Lower leg skin (tissue), 3 donors: ENCODE measurements at regions not wholly inside any gene's neighbourhood (a gene's known extent, or its start where the extent isn't known, plus 50 kb on each side); places are given as distances from the start of the nearest gene placed in this dataset.

Experiments
- CTCF ChIP-seq, 3 donors: fragments of 450-650 bp; IDR thresholded peaks; one replicate each; pipeline ENCODE4 v1.5.1; 2016; ENCODE audit warnings: antibody characterized with exemption in 3 of 3, mild to moderate bottlenecking in 3 of 3, moderate library complexity in 2 of 3
- POLR2A ChIP-seq, 2 donors: fragments of 450-650 bp; IDR thresholded peaks; one replicate each; pipeline ENCODE4 v1.6.1; 2016 to 2017; ENCODE audit warnings: antibody characterized with exemption in 2 of 2, mild to moderate bottlenecking in 1 of 2, moderate library complexity in 1 of 2

GRCh38 chr4:20532871-20533870, 167.1 kb upstream of the PACRGL start:
- TF ChIP-seq POLR2A (IDR thresholded peaks at IDR 0.05) (no peak), CTCF (IDR thresholded peaks at IDR 0.05) (no peak)
